ENCODE measurements at regions not wholly inside any gene's neighbourhood (a gene's known extent, or its start where the extent isn't known, plus 50 kb on each side); places are given as distances from the start of the nearest gene placed in this dataset.

DNA sequence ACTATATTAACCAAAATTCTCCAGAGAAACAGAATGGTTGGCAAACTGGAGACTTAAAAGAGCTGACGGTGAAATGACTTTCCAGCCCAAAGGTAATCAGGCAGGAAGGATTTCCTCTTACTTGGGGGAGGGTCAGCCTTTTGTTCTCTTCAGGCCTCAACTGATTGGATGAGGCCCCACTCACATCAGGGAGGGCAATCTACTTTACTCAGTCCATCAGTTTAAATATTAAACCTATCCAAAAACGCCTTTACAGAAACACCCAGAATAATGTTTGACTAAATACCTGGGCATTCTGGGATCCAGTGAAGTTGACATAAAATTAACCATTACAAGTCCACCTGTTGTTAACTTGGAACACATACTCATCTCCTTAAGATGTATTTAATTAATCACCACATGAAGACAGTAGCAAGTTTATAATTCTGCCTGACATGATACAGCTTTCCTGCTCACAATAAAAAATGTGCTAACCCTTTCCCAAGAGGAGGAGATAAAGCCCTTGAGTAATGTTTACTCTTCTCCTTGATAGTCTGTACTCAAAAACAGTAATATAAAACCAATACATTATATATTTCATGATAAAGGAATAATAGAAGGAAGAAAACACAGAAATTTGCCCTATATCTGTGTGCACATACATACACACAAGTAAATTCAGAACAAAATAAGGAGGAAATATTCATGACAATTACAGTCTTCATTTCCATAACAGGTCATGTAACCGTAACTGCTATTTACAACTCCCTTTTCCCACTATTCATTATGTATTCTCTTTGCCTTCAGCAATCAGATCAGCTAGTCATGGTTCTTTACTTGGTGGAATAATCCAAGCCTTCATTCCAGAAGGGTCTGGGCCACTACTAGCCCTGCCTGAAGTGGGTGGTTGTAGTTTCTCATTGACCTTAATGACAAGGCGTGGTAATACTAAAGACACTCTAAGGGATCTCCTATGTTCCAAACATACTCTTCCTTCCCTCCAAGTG is 107.5 kb upstream of the RUNX1 start:
- DNase-seq (no peak), ATAC-seq (no peak)
- no peak overlapping the region for H3K27ac ChIP-seq
- H3K4me3 ChIP-seq, result no peak overlapping the region
- no peaks in the 10 kb centered on the region for H3K27me3 ChIP-seq
- H3K36me3 ChIP-seq, result no peaks in the 10 kb centered on the region
- H3K4me1 ChIP-seq, result no peaks in the 10 kb centered on the region
- no peak for TF ChIP-seq POLR2A (IDR thresholded peaks at IDR 0.05)
- TF ChIP-seq, protein P1, sequence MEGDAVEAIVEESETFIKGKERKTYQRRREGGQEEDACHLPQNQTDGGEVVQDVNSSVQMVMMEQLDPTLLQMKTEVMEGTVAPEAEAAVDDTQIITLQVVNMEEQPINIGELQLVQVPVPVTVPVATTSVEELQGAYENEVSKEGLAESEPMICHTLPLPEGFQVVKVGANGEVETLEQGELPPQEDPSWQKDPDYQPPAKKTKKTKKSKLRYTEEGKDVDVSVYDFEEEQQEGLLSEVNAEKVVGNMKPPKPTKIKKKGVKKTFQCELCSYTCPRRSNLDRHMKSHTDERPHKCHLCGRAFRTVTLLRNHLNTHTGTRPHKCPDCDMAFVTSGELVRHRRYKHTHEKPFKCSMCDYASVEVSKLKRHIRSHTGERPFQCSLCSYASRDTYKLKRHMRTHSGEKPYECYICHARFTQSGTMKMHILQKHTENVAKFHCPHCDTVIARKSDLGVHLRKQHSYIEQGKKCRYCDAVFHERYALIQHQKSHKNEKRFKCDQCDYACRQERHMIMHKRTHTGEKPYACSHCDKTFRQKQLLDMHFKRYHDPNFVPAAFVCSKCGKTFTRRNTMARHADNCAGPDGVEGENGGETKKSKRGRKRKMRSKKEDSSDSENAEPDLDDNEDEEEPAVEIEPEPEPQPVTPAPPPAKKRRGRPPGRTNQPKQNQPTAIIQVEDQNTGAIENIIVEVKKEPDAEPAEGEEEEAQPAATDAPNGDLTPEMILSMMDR (IDR thresholded peaks at IDR 0.05), result no peak
- peaks cover 0 to 12% (median 1%) of the 10 kb centered on the region in 12 donors for H3K9me3 ChIP-seq
- WGBS, 4 donors, result 80 to 89% (median 82%) methylated on average over 4 of the region's 4 CpGs
- intact Hi-C loops (cut with DNase I), result no loop called here

DNA sequence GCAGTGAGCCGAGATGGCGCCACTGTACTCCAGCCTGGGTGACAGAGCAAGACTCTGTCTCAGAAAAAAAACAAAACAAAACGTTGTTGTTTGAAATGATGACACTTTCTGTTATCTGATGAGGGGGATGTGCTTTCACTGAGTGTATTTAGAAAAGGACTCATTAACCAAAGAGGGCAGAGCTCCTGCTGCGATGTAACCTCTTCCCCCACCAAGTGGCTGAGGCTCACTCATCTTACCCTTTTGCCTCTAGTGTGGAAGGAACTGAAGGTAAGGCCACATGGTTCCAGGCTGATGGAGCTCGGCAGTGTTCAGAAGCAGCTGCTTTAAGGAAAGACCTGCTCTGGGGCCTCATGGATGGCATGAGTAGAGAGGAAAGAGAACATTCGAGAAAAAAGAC is 105.7 kb upstream of the RUNX1 start:
- 75 to 79% (median 78%) methylated on average over 6 of the region's 6 CpGs for WGBS, 4 donors
- H3K4me1 ChIP-seq, result peaks cover 0 to 4% (median 0%) of the 10 kb centered on the region in 12 donors
- no peak overlapping the region for H3K27ac ChIP-seq
- no peaks in the 10 kb centered on the region for H3K27me3 ChIP-seq
- intact Hi-C loops (cut with DNase I), result no loop called here
- no peak for ATAC-seq
- TF ChIP-seq, protein P1 (IDR thresholded peaks at IDR 0.05), result no peak
- TF ChIP-seq POLR2A (IDR thresholded peaks at IDR 0.05), result no peak
- DNase-seq, result no peak
- H3K9me3 ChIP-seq, result peaks cover 0 to 17% (median 5%) of the 10 kb centered on the region in 12 donors
- H3K36me3 ChIP-seq, result no peaks in the 10 kb centered on the region
- no peak overlapping the region for H3K4me3 ChIP-seq

DNA sequence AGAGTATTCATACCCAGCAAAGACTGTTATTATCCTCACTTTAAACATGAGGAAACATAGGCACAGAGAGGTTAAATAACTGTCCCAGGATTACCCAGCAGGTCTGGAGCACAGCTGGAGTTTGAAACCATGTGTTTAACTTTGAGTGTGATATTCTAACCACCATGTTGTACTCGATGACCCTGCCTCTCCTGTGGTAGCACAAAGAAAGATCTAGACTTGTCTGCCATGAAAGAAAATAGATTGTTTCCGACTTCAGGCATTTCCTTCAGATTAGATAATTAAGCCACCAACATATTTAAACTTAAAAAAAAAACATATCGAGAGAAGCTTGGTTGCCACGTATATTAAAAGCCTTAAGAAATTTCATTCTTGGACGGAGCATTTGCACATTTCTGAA is 104.6 kb upstream of the RUNX1 start:
- no peak for ATAC-seq
- no peak overlapping the region for H3K4me3 ChIP-seq
- peaks cover 0 to 17% (median 5%) of the 10 kb centered on the region in 12 donors for H3K9me3 ChIP-seq
- 52 to 62% (median 56%) methylated on average over 5 of the region's 5 CpGs for WGBS, 4 donors
- intact Hi-C loops (cut with DNase I), result no loop called here
- H3K4me1 ChIP-seq, result peaks cover 0 to 5% (median 0%) of the 10 kb centered on the region in 12 donors
- H3K27ac ChIP-seq, result no peak overlapping the region
- no peaks in the 10 kb centered on the region for H3K27me3 ChIP-seq
- TF ChIP-seq, protein P1 (IDR thresholded peaks at IDR 0.05), result no peak
- no peak for TF ChIP-seq POLR2A (IDR thresholded peaks at IDR 0.05)
- DNase-seq, result no peak
- H3K36me3 ChIP-seq, result no peaks in the 10 kb centered on the region

DNA sequence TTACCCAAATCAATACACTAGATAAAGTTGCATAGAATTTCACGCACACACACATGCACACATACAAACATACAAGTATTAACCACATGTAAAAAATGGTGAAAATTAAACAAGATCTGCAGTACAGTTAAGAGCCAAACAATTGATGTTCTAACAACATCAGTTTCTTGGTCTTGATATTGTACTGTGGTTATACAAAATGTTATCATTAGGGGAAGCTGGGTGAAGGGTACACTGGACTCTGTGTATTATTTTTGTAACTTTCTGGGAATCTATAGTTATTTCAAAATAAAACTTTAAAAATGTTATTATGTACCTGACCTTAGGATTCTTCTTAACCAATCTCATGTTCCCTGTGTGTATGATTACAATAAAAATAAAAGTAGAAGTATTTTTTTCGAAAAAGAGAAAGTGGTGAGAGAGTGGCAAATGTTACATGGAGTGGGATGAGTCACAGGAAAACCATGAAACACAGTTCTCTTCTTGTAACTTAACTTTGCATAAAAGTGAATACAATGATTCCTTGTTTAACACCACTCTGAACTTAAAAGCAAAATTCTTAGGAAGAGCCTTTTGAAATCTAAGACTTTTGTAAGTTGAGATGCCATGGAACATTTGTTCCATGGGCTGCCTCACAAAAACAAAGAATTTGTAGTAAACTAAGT is 101.6 kb upstream of the RUNX1 start:
- WGBS, 4 donors, result 79 to 86% (median 82%) methylated on average over 2 of the region's 2 CpGs
- no peak overlapping the region for H3K4me3 ChIP-seq
- peaks cover 0 to 5% (median 0%) of the 10 kb centered on the region in 12 donors for H3K4me1 ChIP-seq
- DNase-seq (no peak), ATAC-seq (no peak)
- H3K9me3 ChIP-seq, result peaks cover 0 to 11% (median 0%) of the 10 kb centered on the region in 12 donors
- no peaks in the 10 kb centered on the region for H3K36me3 ChIP-seq
- H3K27me3 ChIP-seq, result peaks cover 0 to 4% (median 0%) of the 10 kb centered on the region in 9 donors
- TF ChIP-seq, protein P1 (IDR thresholded peaks at IDR 0.05), result no peak
- no peak for TF ChIP-seq POLR2A (IDR thresholded peaks at IDR 0.05)
- H3K27ac ChIP-seq, result no peak overlapping the region
- intact Hi-C loops (cut with DNase I), result no loop called here

All from heart left ventricle (tissue), 16 donors.